HG03378 (cell line): ENCODE measurements at regions not wholly inside any gene's neighbourhood (a gene's known extent, or its start where the extent isn't known, plus 50 kb on each side); places are given as distances from the start of the nearest gene placed in this dataset.

Experiments
- ATAC-seq: cut with Tn5 transposase; IDR thresholded peaks from one replicate; pipeline ENCODE4 v1.9.1; 2021; ENCODE audit warnings: mild to moderate bottlenecking, moderate library complexity; ENCODE audit not compliant: unreplicated experiment

GRCh38 chr10:36390221-36390620, 735.2 kb upstream of the ANKRD30A start:
- no peak for ATAC-seq

DNA sequence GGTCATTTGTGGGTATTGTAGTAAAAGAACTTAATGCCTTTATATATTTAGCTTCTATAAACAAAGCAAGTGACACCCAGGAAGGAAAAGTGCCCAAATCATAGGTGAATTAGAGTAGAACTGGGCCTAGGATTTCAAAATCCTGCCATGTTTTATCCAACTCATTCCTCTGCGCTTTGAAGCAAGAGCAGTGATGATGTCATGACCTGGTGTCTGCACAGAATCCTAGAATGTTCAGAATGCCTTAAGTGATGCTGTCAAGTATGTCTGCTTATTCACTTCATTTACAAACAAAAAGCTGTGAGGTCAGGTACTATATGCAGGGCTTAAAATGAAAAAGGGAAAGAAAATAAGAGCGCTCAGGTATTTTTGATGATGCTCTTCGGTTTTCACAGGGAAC, 737.2 kb upstream of the ANKRD30A start:
- no peak for ATAC-seq

- no peak for ATAC-seq
These were observed 739.7 kb upstream of the ANKRD30A start for GRCh38 chr10:36385693-36386092.

DNA sequence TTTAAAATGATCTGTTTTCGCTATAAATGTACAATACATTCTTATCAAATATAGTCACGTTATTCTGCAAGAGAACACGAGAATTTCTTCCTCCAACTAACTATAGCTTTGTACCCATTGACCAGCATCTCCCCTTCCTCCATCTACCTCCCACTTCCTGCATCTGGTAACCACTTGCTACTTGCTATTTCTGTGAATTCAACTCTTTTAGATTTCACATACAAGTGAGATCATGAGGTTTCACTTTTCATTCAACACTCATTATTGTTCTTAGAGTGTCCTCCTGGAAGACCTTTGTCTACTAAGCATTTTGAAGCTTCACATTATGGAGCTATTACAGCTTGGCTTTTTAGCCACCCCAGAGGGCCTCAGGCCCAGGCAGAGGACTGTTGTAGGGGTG, 741.3 kb upstream of the FZD8 start:
- no peak for ATAC-seq

- no peak for ATAC-seq
These were observed 739.7 kb upstream of the FZD8 start for GRCh38 chr10:36381748-36382147.

- ATAC-seq, result no peak
These were observed 738.4 kb upstream of the FZD8 start for GRCh38 chr10:36380538-36380937.

DNA sequence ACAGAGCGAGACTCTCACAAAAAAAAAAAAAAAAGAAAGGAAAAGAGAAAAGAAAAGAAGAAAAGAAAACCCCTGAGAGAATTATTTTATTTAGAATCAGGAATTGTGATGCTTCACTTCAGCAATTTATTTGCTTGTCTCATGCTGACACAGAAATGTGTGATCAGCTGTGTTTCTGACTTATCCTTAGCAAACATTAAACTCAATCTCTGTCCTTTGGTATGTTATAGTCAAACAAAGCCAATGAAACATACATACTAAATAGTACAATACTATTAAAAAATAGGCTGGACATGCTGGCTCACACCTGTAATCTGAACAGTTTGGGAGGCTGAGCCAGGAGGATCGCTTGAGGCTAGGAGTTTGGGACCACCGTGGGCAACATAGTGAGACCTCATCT, 733.0 kb upstream of the FZD8 start:
- no peak for ATAC-seq

GRCh38 chr10:36373424-36374096, 731.5 kb upstream of the FZD8 start:
- ATAC-seq, result no peak

DNA sequence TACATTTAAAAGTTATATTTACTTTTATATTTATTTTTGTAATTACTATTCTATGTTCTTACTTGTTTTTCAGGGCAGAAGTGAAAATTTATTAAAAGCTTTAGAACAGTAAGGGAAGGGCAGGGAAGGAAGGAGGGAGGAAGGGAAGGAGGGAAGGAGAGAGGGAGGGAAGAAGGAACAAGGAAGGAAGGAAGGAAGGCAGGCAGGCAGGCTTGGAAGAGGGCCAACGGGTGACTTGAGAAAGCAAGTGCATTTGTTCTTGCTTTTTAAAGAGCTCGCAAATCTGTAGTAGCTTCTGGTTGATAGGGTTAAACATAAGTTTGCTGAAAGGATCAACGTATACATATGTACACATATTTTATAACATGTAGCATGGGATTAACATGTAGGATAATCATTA, 725.3 kb upstream of the FZD8 start:
- ATAC-seq, result no peak

GRCh38 chr10:36366843-36367242, 724.7 kb upstream of the FZD8 start:
- ATAC-seq, result no peak

DNA sequence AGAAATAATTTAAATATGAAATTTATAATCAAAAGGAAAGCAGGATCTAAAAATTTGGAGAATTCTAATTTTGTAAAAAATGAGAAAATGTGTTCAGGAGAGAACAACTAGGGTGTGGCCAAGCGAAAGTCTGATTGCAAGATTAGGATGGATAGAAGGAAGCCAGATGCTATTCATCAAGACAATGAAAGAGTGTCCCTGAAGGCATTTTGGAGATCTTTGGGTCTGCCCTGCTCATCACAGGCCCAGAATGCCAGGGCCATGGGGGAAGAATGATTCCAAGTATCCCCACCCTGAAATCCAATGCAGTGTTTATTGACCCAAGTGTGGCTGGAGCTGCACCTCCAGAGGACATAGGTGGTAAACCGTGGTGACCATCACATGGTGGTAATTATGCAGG, 724.0 kb upstream of the FZD8 start:
- no peak for ATAC-seq

DNA sequence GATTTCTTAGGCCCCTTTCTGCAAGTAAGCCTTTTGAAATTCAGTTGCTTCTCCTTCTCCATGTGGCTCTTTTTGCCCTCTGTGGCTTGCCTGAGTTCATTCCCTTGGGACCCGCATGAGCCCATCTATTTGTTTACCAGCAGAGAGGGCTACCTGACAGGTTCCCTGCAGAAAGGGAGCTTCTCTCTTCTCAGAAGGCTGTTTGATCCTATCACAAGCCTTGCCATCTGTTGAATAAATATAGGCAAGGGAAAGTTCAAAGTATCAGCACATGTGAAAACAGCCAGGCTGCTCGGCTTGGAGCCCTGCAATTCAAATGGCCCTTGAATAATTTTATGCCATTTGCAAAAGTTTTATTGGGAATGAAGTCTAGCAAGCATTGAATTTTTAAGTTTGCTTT, 720.2 kb upstream of the FZD8 start:
- ATAC-seq, result no peak

GRCh38 chr10:36358736-36359135, 716.6 kb upstream of the FZD8 start:
- ATAC-seq, result no peak

- no peak for ATAC-seq
These were observed 712.5 kb upstream of the FZD8 start for GRCh38 chr10:36354633-36355032.

DNA sequence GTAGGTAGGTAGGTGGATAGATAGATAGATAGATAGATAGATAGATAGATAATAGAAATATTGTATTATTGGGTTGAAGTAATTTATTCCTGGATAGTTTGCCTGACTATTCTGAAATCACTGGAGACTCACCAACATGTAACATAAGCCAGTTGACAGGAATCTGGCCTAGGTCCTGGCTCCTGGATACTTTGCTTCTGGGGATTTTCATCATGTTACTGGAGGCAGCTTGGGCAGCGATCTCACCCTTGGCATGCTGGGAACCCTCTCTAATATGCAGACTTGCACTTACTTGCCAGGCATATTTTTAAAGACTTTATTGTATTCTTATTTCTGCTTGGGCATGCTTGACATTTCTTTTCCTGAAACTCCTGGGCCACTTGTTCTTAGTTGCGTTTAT, 709.1 kb upstream of the FZD8 start:
- no peak for ATAC-seq

GRCh38 chr10:36349445-36350078, 707.5 kb upstream of the FZD8 start:
- ATAC-seq, result no peak

DNA sequence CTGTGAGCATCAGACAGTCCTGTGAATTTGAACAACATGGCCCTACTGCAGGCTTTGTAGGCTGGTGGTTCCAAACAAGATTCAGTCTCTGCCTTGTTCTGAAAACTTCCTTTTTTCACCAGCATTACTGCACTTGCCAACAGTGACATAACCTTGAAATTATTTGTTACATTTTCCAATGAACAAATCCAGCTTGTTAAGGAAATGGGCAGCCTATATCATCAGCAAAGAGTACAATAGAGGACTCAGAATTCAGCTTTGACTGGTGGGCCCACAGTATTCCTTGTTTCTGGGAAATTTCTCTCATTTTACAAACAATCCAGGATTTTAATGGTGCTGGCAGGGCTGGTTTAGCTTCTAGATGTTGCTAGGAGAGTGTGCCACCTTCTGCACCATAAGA, 703.7 kb upstream of the FZD8 start:
- no peak for ATAC-seq

GRCh38 chr10:36345175-36345533, 703.1 kb upstream of the FZD8 start:
- ATAC-seq, result no peak

GRCh38 chr10:36344240-36345174, 702.4 kb upstream of the FZD8 start:
- ATAC-seq, result no peak

GRCh38 chr10:36342781-36343180, 700.7 kb upstream of the FZD8 start:
- no peak for ATAC-seq

GRCh38 chr10:36341471-36341870, 699.4 kb upstream of the FZD8 start:
- no peak for ATAC-seq

- no peak for ATAC-seq
These were observed 694.2 kb upstream of the FZD8 start for GRCh38 chr10:36336315-36336714.
